Activated CD8-positive, alpha-beta memory T cell treated with anti-CD3 and anti-CD28 coated beads, Interleukin-2, amount 50 U/mL, for 4 hours (primary cell): ENCODE measurements at regions not wholly inside any gene's neighbourhood (a gene's known extent, or its start where the extent isn't known, plus 50 kb on each side); places are given as distances from the start of the nearest gene placed in this dataset.

Source experiments
- DNase-seq: peaks from one replicate; pipeline ENCODE4 v3.0.0-alpha.2; 2020

- no peak for DNase-seq
Observed at GRCh38 chr10:35758076-35758475, 116.0 kb upstream of the FZD8 start.

DNA sequence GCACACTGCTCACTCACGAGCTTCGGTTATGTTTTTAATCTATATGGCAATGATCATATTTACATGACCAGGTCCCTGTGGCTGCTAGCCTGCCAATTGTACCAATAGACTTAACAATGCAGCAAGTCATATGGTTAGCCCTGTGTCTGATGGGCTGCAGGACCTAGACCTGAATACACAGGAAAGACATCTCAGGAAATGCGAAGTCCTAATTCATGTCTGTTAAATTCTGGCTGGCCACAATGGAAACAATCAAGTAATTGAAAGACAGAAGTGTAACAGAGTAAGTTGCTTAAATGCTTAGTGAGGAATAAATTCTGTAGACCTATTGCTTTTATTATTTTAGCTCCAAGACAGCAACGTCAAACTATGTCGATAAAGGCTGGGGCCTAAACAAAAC lies 112.4 kb upstream of the FZD8 start:
- DNase-seq: no peak

- DNase-seq: no peak
Observed at GRCh38 chr10:35752469-35753461, 110.7 kb upstream of the FZD8 start.

DNA sequence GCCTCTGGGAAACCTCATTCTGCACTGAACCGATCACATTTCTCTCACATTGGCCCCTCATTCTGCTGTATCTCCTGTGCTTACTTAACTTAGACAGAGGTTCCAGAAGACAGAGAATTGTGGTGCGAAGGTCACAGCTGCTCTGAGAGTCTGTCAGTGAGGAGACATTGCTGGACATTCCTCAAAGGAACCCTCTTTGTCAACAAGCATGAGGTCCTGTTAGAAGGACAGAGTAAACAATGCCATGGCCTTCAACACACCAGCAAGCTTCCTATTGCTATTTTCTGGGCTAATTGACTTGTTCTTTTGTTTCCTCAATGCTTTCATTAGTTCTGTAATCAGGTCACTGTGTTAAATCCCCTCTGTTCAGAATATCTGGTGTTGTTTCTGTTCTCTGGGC lies 109.3 kb upstream of the FZD8 start:
- DNase-seq: no peak

DNA sequence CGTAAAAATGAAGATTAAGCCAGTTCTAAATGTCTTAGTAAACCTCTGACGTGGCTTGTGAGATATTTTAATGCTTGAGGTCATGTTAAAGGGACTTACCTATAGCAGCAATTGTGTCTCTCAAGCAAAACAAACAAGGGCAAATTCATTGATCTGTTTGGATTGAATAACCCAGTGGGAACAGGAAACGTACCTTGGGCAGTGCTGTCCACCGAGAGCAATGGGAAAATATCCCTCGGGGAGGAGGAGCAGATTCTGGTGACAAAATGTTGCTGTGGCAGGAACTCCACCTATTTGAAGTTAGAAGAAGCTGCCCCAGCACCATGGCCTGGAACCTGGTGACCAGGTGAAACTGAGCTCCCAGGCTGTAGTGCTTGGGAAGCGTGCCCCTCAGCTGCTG lies 107.1 kb upstream of the FZD8 start:
- no peak for DNase-seq

DNA sequence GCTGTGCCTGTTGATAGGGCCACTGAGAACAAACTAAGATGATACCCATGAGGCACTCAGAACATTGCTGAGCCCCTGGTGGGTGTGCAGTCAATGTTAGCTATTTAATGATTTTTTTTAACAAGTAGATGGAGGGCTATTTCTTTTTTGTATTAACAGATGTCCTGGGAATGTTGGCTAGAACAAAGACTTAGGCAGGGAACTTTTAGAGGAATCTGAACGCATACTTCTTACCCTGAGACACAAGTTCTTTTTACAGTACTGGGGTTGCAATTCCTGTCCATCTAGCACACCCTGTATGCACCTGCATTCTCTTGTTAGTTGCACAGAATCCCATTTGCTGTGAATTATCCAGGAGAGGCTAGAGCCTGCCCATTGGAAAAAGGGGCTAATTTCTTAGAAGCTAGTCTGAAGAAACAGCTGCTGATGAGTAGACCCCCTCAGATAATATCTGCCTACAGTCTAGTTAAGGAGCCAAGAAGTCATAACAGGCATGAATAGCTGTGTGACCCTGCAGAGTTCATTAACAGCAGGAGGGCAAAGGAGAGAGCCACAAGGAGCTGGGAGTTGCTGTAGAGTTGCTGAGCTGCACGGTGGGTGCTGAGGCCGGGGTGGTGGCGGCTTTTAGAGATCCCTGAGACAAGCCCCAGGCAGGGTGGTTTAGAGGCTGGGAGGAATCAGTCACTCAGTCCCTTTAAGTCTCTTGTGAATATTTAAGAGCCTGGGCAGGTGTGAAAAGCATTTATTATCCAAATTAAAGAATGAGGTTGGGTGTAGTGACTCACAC lies 103.7 kb upstream of the FZD8 start:
- DNase-seq: no peak

DNA sequence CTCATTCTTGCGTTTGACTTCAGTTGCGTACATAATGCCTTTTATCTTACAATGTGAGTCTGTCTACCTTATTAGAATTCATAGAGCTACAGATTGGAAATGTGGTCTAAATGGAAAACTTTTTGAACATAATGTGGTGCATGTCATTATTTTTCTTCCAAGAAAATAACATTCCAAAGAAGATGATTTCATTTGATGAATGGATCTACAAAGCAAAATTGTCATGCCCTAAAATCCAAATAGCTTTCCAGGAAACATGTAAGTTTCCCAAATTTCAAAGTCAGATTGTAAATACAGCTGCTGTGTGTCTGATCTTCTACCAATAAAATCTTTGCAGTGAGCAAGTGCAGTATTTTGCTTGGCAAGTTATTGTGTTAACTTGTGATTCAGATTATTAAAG lies 101.8 kb upstream of the FZD8 start:
- no peak for DNase-seq

DNA sequence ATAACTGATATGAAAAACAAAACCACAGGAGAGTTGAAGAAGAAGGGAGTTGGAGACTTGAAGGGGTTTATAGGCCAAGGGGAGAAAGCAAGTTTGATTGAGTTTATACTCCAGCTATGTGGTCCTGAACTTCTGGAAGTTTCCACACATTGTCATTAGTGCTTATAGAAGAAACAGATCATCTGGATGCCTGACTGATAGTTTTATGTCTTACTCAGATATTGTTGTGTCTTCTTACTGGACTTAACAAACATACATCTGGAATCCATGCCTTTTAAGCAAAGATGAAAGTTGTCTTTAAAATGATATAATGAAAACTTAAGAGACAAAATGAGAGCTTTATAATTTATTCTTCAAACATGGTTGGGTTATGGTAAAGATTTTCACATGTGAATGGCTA lies 101.3 kb upstream of the FZD8 start:
- DNase-seq: no peak

GRCh38 chr10:35739998-35740397 lies 97.9 kb upstream of the FZD8 start:
- DNase-seq: no peak

DNA sequence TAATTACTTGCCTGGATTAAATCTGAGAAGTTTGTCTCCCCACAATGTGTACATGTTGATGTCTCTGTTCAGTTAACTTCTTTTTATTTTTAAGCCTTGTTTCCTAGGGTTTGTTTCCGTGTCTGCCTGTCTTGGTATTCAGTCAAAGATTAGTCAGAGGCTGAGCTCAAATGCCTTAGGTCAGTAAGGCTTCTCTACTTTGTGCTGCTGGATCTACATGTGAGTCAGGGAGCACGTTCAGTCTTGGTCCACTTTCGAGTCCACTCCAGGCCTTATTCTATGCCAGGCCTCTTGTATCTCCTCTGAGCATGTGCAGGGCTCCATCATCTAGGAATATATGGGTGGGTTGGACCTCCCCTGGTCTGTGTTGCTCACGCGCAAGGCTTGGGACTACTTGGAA lies 93.3 kb upstream of the FZD8 start:
- no peak for DNase-seq

DNA sequence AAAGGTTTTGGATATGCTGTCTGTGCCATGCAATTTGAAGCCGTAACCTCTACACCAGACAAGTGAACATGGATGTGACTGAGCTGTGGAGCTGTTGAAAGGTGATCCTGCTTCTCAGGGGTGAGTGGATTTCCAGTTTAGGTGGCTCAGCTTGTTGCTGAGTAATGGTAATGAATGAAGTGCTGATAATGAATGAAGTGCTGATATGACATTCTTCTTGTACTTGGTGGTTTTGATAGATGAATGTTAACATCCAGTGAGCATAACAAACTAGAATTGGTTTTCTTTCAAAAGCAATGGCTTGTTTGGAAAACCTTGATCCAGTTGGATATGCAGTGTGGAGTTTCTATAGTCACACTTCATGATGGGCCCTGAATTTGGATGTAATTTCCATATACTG lies 89.7 kb upstream of the FZD8 start:
- no peak for DNase-seq

DNA sequence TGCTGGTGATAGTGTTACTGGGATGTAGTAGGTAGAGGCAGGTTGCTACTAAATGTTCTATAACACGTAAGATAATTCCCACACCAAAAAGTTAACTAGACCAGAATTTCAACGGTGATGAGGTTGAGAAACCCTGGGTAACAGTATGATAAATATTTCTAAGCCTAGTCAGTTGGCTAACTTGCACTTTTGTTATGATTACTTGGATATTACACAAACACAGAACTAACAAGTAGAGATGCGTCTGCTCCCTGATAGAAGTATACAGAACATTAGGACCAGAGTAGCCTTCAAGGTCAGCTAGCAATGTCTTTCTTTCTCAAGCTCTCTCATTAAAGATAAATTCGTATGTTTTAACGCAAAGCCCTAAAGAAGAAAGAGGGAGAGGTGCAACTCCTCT lies 86.2 kb upstream of the FZD8 start:
- no peak for DNase-seq

DNA sequence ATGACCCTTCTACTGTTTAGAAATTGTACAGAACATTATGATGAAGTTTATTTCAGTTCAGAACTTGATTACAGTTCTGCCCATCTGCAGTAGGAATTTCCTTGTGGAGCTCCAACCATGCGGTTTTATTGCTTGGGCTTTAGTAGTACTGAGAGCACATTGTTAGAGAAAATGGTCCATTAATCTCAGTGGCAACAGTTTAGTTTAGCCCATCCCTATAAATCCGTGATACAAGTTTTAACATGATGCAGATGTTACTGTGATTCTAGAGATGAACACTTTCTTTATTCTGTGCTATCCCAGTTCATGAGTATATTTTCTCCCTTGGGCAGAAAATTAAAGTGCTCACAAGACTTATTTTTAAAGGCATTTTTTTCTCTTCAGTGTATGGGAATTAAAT lies 84.8 kb upstream of the FZD8 start:
- no peak for DNase-seq

GRCh38 chr10:35723992-35724391 lies 81.9 kb upstream of the FZD8 start:
- DNase-seq: no peak

DNA sequence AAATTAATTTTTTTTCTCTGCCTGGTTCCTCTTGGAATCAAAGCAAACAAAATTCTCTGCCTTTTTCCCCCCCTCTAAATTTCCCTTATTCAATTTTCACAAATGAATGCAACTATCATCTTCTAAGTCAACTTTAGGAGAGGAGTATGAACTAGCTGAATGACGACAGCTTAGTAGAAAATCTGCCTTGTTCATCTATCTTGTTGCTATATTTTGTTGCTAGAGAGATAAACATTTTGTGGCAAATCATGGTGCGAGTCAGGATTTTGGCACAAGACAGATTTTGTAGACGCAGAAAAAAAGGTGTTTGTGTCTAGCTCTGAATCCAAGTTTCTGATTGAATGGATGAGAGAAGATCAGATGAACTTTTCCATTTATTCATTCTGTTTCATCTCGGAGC lies 81.0 kb upstream of the FZD8 start:
- DNase-seq: no peak

GRCh38 chr10:35722636-35723035 lies 80.5 kb upstream of the FZD8 start:
- no peak for DNase-seq

DNA sequence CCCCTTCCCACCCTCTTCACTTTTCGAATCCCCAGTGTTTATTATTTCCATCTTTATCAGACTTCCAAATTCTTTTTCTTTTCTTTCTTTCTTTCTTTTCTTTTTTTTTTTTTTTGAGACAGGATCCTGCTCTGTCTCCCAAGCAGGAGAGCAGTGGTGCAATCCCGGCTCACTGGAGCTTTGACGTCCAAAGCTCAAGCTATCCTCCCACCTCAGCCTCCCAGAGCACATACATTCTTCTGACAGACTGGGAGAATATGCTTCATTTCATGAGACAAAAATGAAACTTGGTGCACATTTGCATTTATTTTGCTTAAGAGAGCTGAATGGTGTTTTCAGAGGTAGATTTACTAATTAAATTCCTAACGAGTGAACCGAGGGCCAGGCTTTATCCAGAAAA lies 80.1 kb upstream of the FZD8 start:
- no peak for DNase-seq

GRCh38 chr10:35720366-35720765 lies 78.3 kb upstream of the FZD8 start:
- DNase-seq: no peak

DNA sequence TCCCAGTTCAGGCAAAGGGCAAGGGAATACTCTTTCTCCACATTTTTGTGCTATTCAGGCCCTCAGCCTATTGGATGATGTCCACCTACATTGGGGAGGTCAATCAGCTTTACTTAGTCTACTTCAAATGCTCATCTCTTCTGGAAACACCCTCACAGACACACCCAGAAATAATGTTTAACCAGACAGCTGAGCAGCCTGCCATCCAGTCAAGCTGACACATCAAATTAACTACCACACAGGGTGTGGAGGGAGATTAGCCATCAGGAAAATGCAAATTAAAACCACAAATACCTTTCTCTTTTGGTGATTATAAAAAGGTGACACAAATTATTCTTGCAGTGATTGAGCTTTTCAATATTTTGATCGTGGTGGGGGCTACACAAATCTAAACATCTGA lies 74.7 kb upstream of the FZD8 start:
- DNase-seq: no peak

GRCh38 chr10:35712486-35712885 lies 70.4 kb upstream of the FZD8 start:
- no peak for DNase-seq

DNA sequence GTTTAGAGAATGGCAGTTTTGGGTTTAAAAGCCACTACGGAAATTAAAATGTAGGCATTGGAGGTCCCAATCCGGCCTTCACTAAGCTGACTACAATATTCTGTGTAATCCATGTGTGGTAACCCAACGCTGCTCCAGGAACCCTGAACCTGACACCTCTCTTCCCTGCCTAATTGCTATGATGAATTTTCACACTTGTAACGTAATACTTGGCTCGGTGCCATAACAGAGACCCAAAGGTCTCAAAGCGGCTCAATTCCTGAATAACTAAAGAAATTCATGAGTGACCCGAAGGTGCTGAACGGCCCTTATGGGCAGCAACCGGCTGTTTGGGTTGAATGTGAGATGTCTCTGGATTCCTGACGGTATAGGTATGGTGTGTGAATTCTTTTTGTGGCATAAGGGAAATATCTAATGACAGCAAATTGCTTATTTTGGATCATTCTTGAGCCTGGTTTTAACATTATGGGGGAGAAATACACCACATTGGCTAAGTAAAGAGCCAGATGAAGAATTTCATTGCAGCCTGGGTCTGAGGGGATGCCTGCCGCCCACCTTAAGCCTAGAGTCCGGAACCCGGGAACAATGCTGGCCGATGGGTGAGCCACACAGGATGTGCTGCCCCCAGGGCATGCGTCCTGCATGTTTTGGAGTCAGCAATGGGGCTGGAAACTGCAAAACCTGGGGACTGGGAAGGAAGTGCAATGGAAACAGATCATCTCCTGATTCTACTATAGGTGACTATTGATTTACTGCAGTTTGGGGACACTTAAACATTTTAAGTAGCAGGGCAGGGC lies 69.7 kb upstream of the FZD8 start:
- DNase-seq: no peak

- DNase-seq: no peak
Observed at GRCh38 chr10:35707642-35708425, 65.7 kb upstream of the FZD8 start.

- DNase-seq: no peak
Observed at GRCh38 chr10:35706959-35707358, 64.9 kb upstream of the FZD8 start.
